IMR-90 (cell line): ENCODE measurements at regions not wholly inside any gene's neighbourhood (a gene's known extent, or its start where the extent isn't known, plus 50 kb on each side); places are given as distances from the start of the nearest gene placed in this dataset.

ENCODE experiments used
- ATAC-seq: fragments of 200-7000 bp; cut with Tn5 transposase; 2 replicates; pipeline ENCODE4 v1.9.1; 2020; ENCODE audit warnings: low read depth, mild to moderate bottlenecking, moderate library complexity
- BruUV-seq: library from RNA; stranded (reverse); fragments of 400-500 nt; replicated peaks from 2 replicates; lab custom pipeline; 2021; lab: Mats Ljungman, UMichigan
- CTCF ChIA-PET: fragments of 300-600 bp; formaldehyde crosslinking; extraction: SDS; loops from one replicate; lab custom pipeline; 2021; ENCODE audit warnings: antibody characterized with exemption; lab: Yijun Ruan, JAX
- POLR2A ChIA-PET: fragments of 300-600 bp; sonication (Branson Sonifier 250); formaldehyde crosslinking; loops from one replicate; lab custom pipeline; 2022; ENCODE audit warnings: antibody characterized with exemption; ENCODE audit not compliant: unreplicated experiment; lab: Charles Lee
- DNase-seq: peaks from one replicate; pipeline ENCODE4 v3.0.0; 2013
- H2AFZ ChIP-seq: replicated peaks from 2 replicates; pipeline ENCODE3; 2013; ENCODE audit warnings: low read length, mild to moderate bottlenecking; ENCODE audit not compliant: poor library complexity
- H2AK5ac ChIP-seq: 2 replicates; pipeline ENCODE4 v1.6.1; 2013; ENCODE audit warnings: low read depth, low read length, inconsistent platforms
- H2AK9ac ChIP-seq: replicated peaks from 2 replicates; pipeline ENCODE3; 2013; ENCODE audit warnings: mild to moderate bottlenecking, low read depth, low read length, moderate library complexity; ENCODE audit not compliant: poor library complexity
- H2BK120ac ChIP-seq: 2 replicates; pipeline ENCODE4 v1.6.1; 2013; ENCODE audit warnings: low read depth, low read length, inconsistent platforms
- H2BK15ac ChIP-seq: 3 replicates; pipeline ENCODE4 v1.6.1; 2013; ENCODE audit warnings: low read depth, low read length, inconsistent platforms
- H2BK20ac ChIP-seq: 2 replicates; pipeline ENCODE4 v1.6.1; 2013; ENCODE audit warnings: low read depth, mild to moderate bottlenecking, inconsistent platforms, low read length, moderate library complexity
- H2BK5ac ChIP-seq: 2 replicates; pipeline ENCODE4 v1.6.1; 2013; ENCODE audit warnings: mild to moderate bottlenecking, low read depth, low read length, inconsistent platforms; ENCODE audit not compliant: poor library complexity, severe bottlenecking
- H3K14ac ChIP-seq: replicated peaks from 2 replicates; pipeline ENCODE4 v1.6.1; 2013; ENCODE audit warnings: low read depth, low read length, inconsistent platforms
- H3K18ac ChIP-seq: 2 replicates; pipeline ENCODE4 v1.6.1; 2013; ENCODE audit warnings: low read depth, low read length, control low read depth
- H3K23ac ChIP-seq: 2 replicates; pipeline ENCODE4 v1.6.1; 2013; ENCODE audit warnings: low read depth, low read length, inconsistent platforms
- H3K27ac ChIP-seq: 2 replicates; pipeline ENCODE4 v1.5.1; 2013; ENCODE audit warnings: mild to moderate bottlenecking, control low read depth, low read length; ENCODE audit not compliant: insufficient read depth
- H3K27me3 ChIP-seq: 2 replicates; pipeline ENCODE4 v1.6.1; 2013; ENCODE audit warnings: low read length; ENCODE audit not compliant: control insufficient read depth, insufficient read depth
- H3K36me3 ChIP-seq: 2 replicates; pipeline ENCODE4 v1.6.1; 2013; ENCODE audit warnings: low read length, mixed read lengths; ENCODE audit not compliant: control insufficient read depth, insufficient read depth
- H3K4ac ChIP-seq: 2 replicates; pipeline ENCODE4 v1.6.1; 2013; ENCODE audit warnings: low read depth, low read length, inconsistent platforms
- H3K4me1 ChIP-seq: 2 replicates; pipeline ENCODE4 v1.6.1; 2013; ENCODE audit warnings: low read length, mixed read lengths; ENCODE audit not compliant: control insufficient read depth, insufficient read depth
- H3K4me2 ChIP-seq: 2 replicates; pipeline ENCODE4 v1.6.1; 2013; ENCODE audit warnings: low read depth, mild to moderate bottlenecking, control low read depth, low read length, moderate library complexity
- H3K4me3 ChIP-seq: 2 replicates; pipeline ENCODE4 v1.5.1; 2013; ENCODE audit warnings: low read depth, mild to moderate bottlenecking, control low read depth, low read length, moderate library complexity; ENCODE audit not compliant: insufficient read depth
- H3K56ac ChIP-seq: 2 replicates; pipeline ENCODE4 v1.6.1; 2013; ENCODE audit warnings: low read length, inconsistent platforms; ENCODE audit not compliant: insufficient read depth; ENCODE audit errors: extremely low read depth
- H3K79me1 ChIP-seq, 2 experiments: 2 replicates each; pipeline ENCODE4 v1.6.1; 2013; ENCODE audit warnings: low read length in 2 of 2, inconsistent platforms in 1 of 2, low read depth in 1 of 2
- H3K9ac ChIP-seq: 2 replicates; pipeline ENCODE4 v1.6.1; 2013; ENCODE audit warnings: low read depth, low read length, control low read depth
- H3K9me1 ChIP-seq: 2 replicates; pipeline ENCODE4 v1.6.1; 2013; ENCODE audit warnings: low read length, inconsistent platforms; ENCODE audit not compliant: insufficient read depth
- H3K9me3 ChIP-seq: 2 replicates; pipeline ENCODE4 v1.6.1; 2013; ENCODE audit warnings: low read length; ENCODE audit not compliant: control insufficient read depth, insufficient read depth
- H4K20me1 ChIP-seq: 2 replicates; pipeline ENCODE4 v1.6.1; 2013; ENCODE audit warnings: low read length, inconsistent platforms; ENCODE audit not compliant: insufficient read depth
- H4K5ac ChIP-seq: 2 replicates; pipeline ENCODE4 v1.6.1; 2013; ENCODE audit warnings: mild to moderate bottlenecking, low read depth, low read length, control low read depth
- H4K8ac ChIP-seq, 2 experiments: 2 replicates each; pipeline ENCODE4 v1.6.1; 2013; ENCODE audit warnings: low read depth in 2 of 2, low read length in 2 of 2, control low read depth in 1 of 2, inconsistent platforms in 1 of 2
- H4K91ac ChIP-seq: 2 replicates; pipeline ENCODE4 v1.6.1; 2013; ENCODE audit warnings: low read depth, low read length, inconsistent platforms; ENCODE audit not compliant: insufficient read depth
- BHLHE40 ChIP-seq: fragments of 150-350 bp; IDR thresholded peaks from 2 replicates; pipeline ENCODE4 v1.6.1; 2016; ENCODE audit warnings: mild to moderate bottlenecking, low read depth, low read length
- CEBPB ChIP-seq: IDR thresholded peaks from 2 replicates; pipeline ENCODE4 v1.6.1; 2012; ENCODE audit warnings: low read depth, low read length, improper control_type of control experiment
- CHD1 ChIP-seq: IDR thresholded peaks from 2 replicates; pipeline ENCODE4 v1.6.1; 2012; ENCODE audit warnings: low read depth, low read length, improper control_type of control experiment
- ELK1 ChIP-seq: fragments of 150-350 bp; IDR thresholded peaks from 2 replicates; pipeline ENCODE4 v1.6.1; 2016; ENCODE audit warnings: low read depth, mild to moderate bottlenecking, low read length, moderate library complexity, borderline replicate concordance
- FOS ChIP-seq: fragments of 150-350 bp; IDR thresholded peaks from 2 replicates; pipeline ENCODE4 v1.6.1; 2016; ENCODE audit warnings: low read depth, low read length
- MAFK ChIP-seq: IDR thresholded peaks from 2 replicates; pipeline ENCODE4 v1.6.1; 2012; ENCODE audit warnings: low read depth, low read length, improper control_type of control experiment
- MAZ ChIP-seq: IDR thresholded peaks from 2 replicates; pipeline ENCODE4 v1.6.1; 2012; ENCODE audit warnings: low read depth, mild to moderate bottlenecking, low read length, improper control_type of control experiment, moderate library complexity, borderline replicate concordance
- MXI1 ChIP-seq: IDR thresholded peaks from 2 replicates; pipeline ENCODE4 v1.6.1; 2012; ENCODE audit warnings: low read depth, mild to moderate bottlenecking, low read length, moderate library complexity, borderline replicate concordance
- NFE2L2 ChIP-seq: fragments of 150-350 bp; IDR thresholded peaks from 2 replicates; pipeline ENCODE4 v1.6.1; 2016; ENCODE audit warnings: low read depth, mild to moderate bottlenecking, low read length
- POLR2A ChIP-seq: IDR thresholded peaks from 2 replicates; pipeline ENCODE4 v1.6.1; 2012; ENCODE audit warnings: mild to moderate bottlenecking, low read depth, low read length
- RAD21 ChIP-seq: IDR thresholded peaks from 2 replicates; pipeline ENCODE4 v1.6.1; 2012; ENCODE audit warnings: low read length, improper control_type of control experiment
- RFX5 ChIP-seq: IDR thresholded peaks from 2 replicates; pipeline ENCODE4 v1.8.0; 2012; ENCODE audit warnings: low read depth, mild to moderate bottlenecking, low read length, moderate library complexity
- SMC3 ChIP-seq: fragments of 150-350 bp; IDR thresholded peaks from 2 replicates; pipeline ENCODE4 v1.6.1; 2016; ENCODE audit warnings: low read depth, mild to moderate bottlenecking, antibody characterized with exemption, low read length, moderate library complexity
- WGBS, 2 experiments: methylation state at CpG; one replicate each; pipeline versions ENCODE4 v1.1.5 to v1.1.7; 2013; ENCODE audit warnings: missing lambda C conversion rate in 2 of 2; ENCODE audit not compliant: insufficient read length in 1 of 2; ENCODE audit errors: extremely low coverage in 2 of 2; 5-methylcytosine and 5-hydroxymethylcytosine counted together
- dilution Hi-C: fragments of 300-500 bp; cut with HindIII; formaldehyde crosslinking; loops from one replicate; pipeline ENCODE4 v1.14.3; 2018; ENCODE audit warnings: low sequenced_read_pairs; ENCODE audit not compliant: unreplicated experiment
- in situ Hi-C: fragments of 300-500 bp; cut with MboI; formaldehyde crosslinking; loops from 3 replicates; pipeline ENCODE4 v1.14.3; 2019; ENCODE audit warnings: low sequenced_read_pairs, inconsistent platforms, mixed read lengths
- intact Hi-C: fragments of 100-400 bp; cut with micrococcal nuclease; formaldehyde crosslinking; loops from 2 replicates; pipeline ENCODE4 v1.10.0; 2022
- TF ChIP-seq, protein P1 (sequence below): conservative IDR thresholded peaks from 2 replicates; pipeline ENCODE4 v1.5.1; 2012; ENCODE audit warnings: mild to moderate bottlenecking, low read depth, low read length, improper control_type of control experiment
- TF ChIP-seq, protein P2 (sequence below): fragments of 150-350 bp; IDR thresholded peaks from 2 replicates; pipeline ENCODE4 v1.6.1; 2017; ENCODE audit warnings: mild to moderate bottlenecking, antibody characterized with exemption, low read length, low read depth

DNA sequence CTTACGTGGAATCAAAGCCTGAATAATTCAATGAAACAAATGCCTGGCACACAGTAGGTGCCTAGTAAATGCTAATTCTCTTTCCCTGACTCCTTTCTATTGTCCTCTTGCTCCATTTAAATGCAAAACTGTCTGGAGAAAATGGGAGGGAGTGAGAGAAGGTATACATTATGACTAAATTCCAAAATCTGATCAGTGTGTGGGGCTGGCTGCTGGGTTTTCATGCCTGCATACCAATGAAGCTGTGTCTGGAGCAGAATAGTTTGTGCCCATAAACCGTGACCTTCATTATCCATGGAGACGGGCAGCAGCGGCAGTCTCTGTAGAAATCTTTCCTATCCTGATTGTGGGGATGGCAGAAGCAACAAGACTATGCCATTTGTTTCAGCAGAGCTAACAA lies 223.4 kb upstream of the ZBED5 start:
- no peaks in the 10 kb centered on the region for H3K36me3 ChIP-seq
- in situ Hi-C loops = no loop called here
- POLR2A ChIA-PET = no interaction called here

More for the DNA sequence above, 223.4 kb upstream of the ZBED5 start:
- DNase-seq (no peak), ATAC-seq (no peak)
- Histone ChIP-seq H2AK5ac (no peak overlapping the region), H4K91ac (no peak overlapping the region), H2BK120ac (no peak overlapping the region), H3K4me1 (no peaks in the 10 kb centered on the region), H2AK9ac (no peak overlapping the region), H3K4me3 (no peak overlapping the region), H3K9ac (no peak overlapping the region), H3K18ac (no peak overlapping the region), H3K56ac (no peak overlapping the region), H3K4ac (no peak overlapping the region), H2AFZ (no peak overlapping the region), H3K4me2 (no peak overlapping the region), H3K79me1 (no peaks in the 10 kb centered on the region), H3K23ac (no peak overlapping the region), H3K9me3 (no peaks in the 10 kb centered on the region), H3K14ac (no peak overlapping the region), H4K5ac (no peak overlapping the region), H2BK20ac (no peak overlapping the region), H3K27me3 (peaks cover 49% of the 10 kb centered on the region), H2BK5ac (no peak overlapping the region), H4K8ac (no peak overlapping the region), H4K20me1 (no peaks in the 10 kb centered on the region; the same call in 1 of the 2 replicates), H3K27ac (no peak overlapping the region), H3K9me1 (no peaks in the 10 kb centered on the region), H2BK15ac (no peak overlapping the region)
- no CpG with 5 or more reads among the region's 4 CpGs for WGBS, 2 experiments
- dilution Hi-C loops = no loop called here
- no TSS peak for BruUV-seq
- CTCF ChIA-PET = interaction anchor here (0.6 to 1.3 kb wide), 3 partner anchors 54 to 706 kb away, joined by 4 to 6 read pairs (median 5); no protein-coding TSS in a partner anchor
- intact Hi-C loops = no loop called here
- TF ChIP-seq, protein P1, sequence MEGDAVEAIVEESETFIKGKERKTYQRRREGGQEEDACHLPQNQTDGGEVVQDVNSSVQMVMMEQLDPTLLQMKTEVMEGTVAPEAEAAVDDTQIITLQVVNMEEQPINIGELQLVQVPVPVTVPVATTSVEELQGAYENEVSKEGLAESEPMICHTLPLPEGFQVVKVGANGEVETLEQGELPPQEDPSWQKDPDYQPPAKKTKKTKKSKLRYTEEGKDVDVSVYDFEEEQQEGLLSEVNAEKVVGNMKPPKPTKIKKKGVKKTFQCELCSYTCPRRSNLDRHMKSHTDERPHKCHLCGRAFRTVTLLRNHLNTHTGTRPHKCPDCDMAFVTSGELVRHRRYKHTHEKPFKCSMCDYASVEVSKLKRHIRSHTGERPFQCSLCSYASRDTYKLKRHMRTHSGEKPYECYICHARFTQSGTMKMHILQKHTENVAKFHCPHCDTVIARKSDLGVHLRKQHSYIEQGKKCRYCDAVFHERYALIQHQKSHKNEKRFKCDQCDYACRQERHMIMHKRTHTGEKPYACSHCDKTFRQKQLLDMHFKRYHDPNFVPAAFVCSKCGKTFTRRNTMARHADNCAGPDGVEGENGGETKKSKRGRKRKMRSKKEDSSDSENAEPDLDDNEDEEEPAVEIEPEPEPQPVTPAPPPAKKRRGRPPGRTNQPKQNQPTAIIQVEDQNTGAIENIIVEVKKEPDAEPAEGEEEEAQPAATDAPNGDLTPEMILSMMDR = no peak
- TF ChIP-seq BHLHE40 = no peak
- TF ChIP-seq NFE2L2 = no peak
- no peak for TF ChIP-seq MXI1
- TF ChIP-seq CEBPB = no peak
- TF ChIP-seq ELK1 = no peak
- no peak for TF ChIP-seq MAFK
- no peak for TF ChIP-seq RAD21
- TF ChIP-seq MAZ = no peak
- TF ChIP-seq RFX5 = no peak
- TF ChIP-seq SMC3 = no peak
- TF ChIP-seq, protein P2, sequence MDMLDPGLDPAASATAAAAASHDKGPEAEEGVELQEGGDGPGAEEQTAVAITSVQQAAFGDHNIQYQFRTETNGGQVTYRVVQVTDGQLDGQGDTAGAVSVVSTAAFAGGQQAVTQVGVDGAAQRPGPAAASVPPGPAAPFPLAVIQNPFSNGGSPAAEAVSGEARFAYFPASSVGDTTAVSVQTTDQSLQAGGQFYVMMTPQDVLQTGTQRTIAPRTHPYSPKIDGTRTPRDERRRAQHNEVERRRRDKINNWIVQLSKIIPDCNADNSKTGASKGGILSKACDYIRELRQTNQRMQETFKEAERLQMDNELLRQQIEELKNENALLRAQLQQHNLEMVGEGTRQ = no peak
- TF ChIP-seq POLR2A = no peak
- no peak for TF ChIP-seq CHD1
- no peak for TF ChIP-seq FOS
